B cell (primary cell): ENCODE measurements at regions not wholly inside any gene's neighbourhood (a gene's known extent, or its start where the extent isn't known, plus 50 kb on each side); places are given as distances from the start of the nearest gene placed in this dataset.

ENCODE experiments used
- CTCF ChIP-seq: fragments of 200-600 bp; IDR thresholded peaks from one replicate; pipeline ENCODE4 v1.8.0; 2022; ENCODE audit warnings: antibody characterized with exemption, mild to moderate bottlenecking
- EZH2 ChIP-seq: IDR thresholded peaks from 2 replicates; pipeline ENCODE4 v1.6.1; 2012; ENCODE audit warnings: borderline replicate concordance, low read depth, mild to moderate bottlenecking, moderate library complexity, low read length; ENCODE audit not compliant: insufficient read depth, poor library complexity, severe bottlenecking

DNA sequence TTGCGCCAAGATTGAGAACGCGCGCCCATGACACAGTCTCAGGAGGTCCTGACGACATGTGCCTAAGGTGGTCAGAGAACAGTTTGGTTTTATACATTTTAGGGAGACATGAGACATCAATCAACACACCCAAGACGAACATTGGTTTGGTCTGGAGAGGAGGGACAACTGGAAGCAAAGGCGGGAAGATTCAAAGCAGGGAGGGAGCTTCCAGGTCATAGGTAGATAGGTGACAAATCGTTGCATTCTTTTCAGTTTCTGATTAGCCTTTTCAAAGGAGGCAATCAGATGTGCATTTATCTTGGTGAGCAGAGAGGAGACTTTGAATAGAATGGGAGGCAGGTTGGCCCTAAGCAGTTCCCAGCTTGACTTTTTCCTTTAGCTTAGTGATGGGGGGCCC, 828.4 kb upstream of the DPPA4 start:
- no peak for TF ChIP-seq CTCF
- no peak for TF ChIP-seq EZH2
